H1 (cell line): ENCODE measurements at regions not wholly inside any gene's neighbourhood (a gene's known extent, or its start where the extent isn't known, plus 50 kb on each side); places are given as distances from the start of the nearest gene placed in this dataset.

Experiments
- CTCF ChIA-PET: fragments of 300-600 bp; sonication (Branson Sonifier 250); formaldehyde crosslinking; loops from one replicate; lab custom pipeline; 2021; ENCODE audit not compliant: partially characterized antibody; lab: Charles Lee
- POLR2A ChIA-PET: fragments of 300-600 bp; sonication (Branson Sonifier 250); formaldehyde crosslinking; loops from one replicate; lab custom pipeline; 2021; ENCODE audit warnings: inconsistent platforms; ENCODE audit not compliant: partially characterized antibody; lab: Charles Lee
- DNase-seq, 2 experiments: peaks; one replicate each; pipeline versions ENCODE4 v3.0.0 to v3.0.0-alpha.2; 2010 to 2022; ENCODE audit warnings: low spot score in 2 of 2, low read depth in 1 of 2, mixed read lengths in 1 of 2
- FAIRE-seq: peaks from 2 replicates; lab custom pipeline; 2011; peaks lifted over from hg19 to GRCh38; lab: Jason Lieb, UNC
- H2AFZ ChIP-seq: 2 replicates; pipeline ENCODE4 v1.8.1; 2012; ENCODE audit warnings: low read length, inconsistent platforms
- H2AK5ac ChIP-seq: 2 replicates; pipeline ENCODE4 v1.6.1; 2013; ENCODE audit warnings: low read depth, low read length
- H2BK120ac ChIP-seq: replicated peaks from 2 replicates; pipeline ENCODE3; 2013; ENCODE audit warnings: low read depth, low read length, inconsistent platforms
- H2BK12ac ChIP-seq: 2 replicates; pipeline ENCODE4 v1.6.1; 2013; ENCODE audit warnings: low read depth, low read length
- H2BK15ac ChIP-seq: 2 replicates; pipeline ENCODE4 v1.6.1; 2013; ENCODE audit warnings: low read length
- H2BK20ac ChIP-seq: 2 replicates; pipeline ENCODE4 v1.6.1; 2013; ENCODE audit warnings: low read length
- H2BK5ac ChIP-seq: 2 replicates; pipeline ENCODE4 v1.6.1; 2013; ENCODE audit warnings: low read depth, low read length
- H3K14ac ChIP-seq: 2 replicates; pipeline ENCODE4 v1.6.1; 2013; ENCODE audit warnings: inconsistent platforms; ENCODE audit not compliant: insufficient read length
- H3K18ac ChIP-seq: 2 replicates; pipeline ENCODE4 v1.6.1; 2013; ENCODE audit warnings: low read length; ENCODE audit errors: extremely low read depth
- H3K23ac ChIP-seq: 2 replicates; pipeline ENCODE4 v1.6.1; 2013; ENCODE audit warnings: inconsistent platforms; ENCODE audit not compliant: insufficient read length
- H3K23me2 ChIP-seq: 2 replicates; pipeline ENCODE4 v1.6.1; 2013; ENCODE audit warnings: low read depth, low read length
- H3K27ac ChIP-seq: 2 replicates; pipeline ENCODE4 v1.6.1; 2011; ENCODE audit warnings: low read depth, low read length, inconsistent platforms
- H3K27me3 ChIP-seq, 4 experiments: replicated peaks in 1 of 4; 1 replicate in 1 of 4; 2 replicates in 3 of 4; pipeline versions ENCODE4 v1.6.1 to v1.8.1; 2011 to 2013; ENCODE audit warnings: low read length in 3 of 4, mild to moderate bottlenecking in 3 of 4, inconsistent platforms in 2 of 4, mixed read lengths in 2 of 4, moderate library complexity in 1 of 4; ENCODE audit not compliant: control insufficient read depth in 3 of 4, insufficient read depth in 3 of 4; ENCODE audit errors: extremely low read depth in 1 of 4
- H3K36me3 ChIP-seq, 4 experiments: 2 replicates each; pipeline versions ENCODE4 v1.6.1 to v1.8.1; 2011 to 2013; ENCODE audit warnings: mild to moderate bottlenecking in 4 of 4, low read length in 3 of 4, moderate library complexity in 2 of 4, control low read depth in 1 of 4, inconsistent platforms in 1 of 4; ENCODE audit not compliant: insufficient read depth in 4 of 4, control insufficient read depth in 2 of 4
- H3K4ac ChIP-seq: replicated peaks from 2 replicates; pipeline ENCODE3; 2013; ENCODE audit warnings: low read length, low read depth, mixed read lengths, inconsistent platforms; ENCODE audit not compliant: insufficient read length
- H3K4me1 ChIP-seq, 4 experiments: replicated peaks in 1 of 4; 1 replicate in 1 of 4; 2 replicates in 3 of 4; pipeline versions ENCODE4 v1.6.1 to v1.8.1; 2011 to 2013; ENCODE audit warnings: low read length in 3 of 4, inconsistent platforms in 2 of 4, mixed read lengths in 1 of 4; ENCODE audit not compliant: insufficient read depth in 4 of 4, control insufficient read depth in 3 of 4
- H3K4me2 ChIP-seq, 2 experiments: 2 replicates each; pipeline versions ENCODE4 v1.6.1 to v1.8.1; 2011 to 2013; ENCODE audit warnings: low read depth in 2 of 2, low read length in 2 of 2, control low read depth in 1 of 2, inconsistent platforms in 1 of 2, mild to moderate bottlenecking in 1 of 2; ENCODE audit not compliant: insufficient read depth in 1 of 2
- H3K4me3 ChIP-seq, 4 experiments: fragments of 200-600, 300-600 bp in 1 of 4; sonication (generic), shearing (Covaris generic), sonication (Bioruptor Twin) in 1 of 4; 2 replicates each; pipeline versions ENCODE4 v1.5.1 to v1.8.1; 2011 to 2016; ENCODE audit warnings: low read length in 4 of 4, low read depth in 3 of 4, control low read depth in 2 of 4, inconsistent platforms in 2 of 4, mild to moderate bottlenecking in 2 of 4, mixed read lengths in 1 of 4, moderate library complexity in 1 of 4; ENCODE audit not compliant: insufficient read depth in 2 of 4; ENCODE audit errors: extremely low read depth in 1 of 4
- H3K56ac ChIP-seq: replicated peaks from 2 replicates; pipeline ENCODE3; 2013; ENCODE audit warnings: low read depth, mild to moderate bottlenecking, mixed read lengths, low read length, inconsistent platforms; ENCODE audit not compliant: insufficient read length
- H3K79me1 ChIP-seq: 2 replicates; pipeline ENCODE4 v1.6.1; 2013; ENCODE audit warnings: low read depth, low read length, control low read depth
- H3K79me2 ChIP-seq, 2 experiments: 2 replicates each; pipeline versions ENCODE4 v1.6.1 to v1.8.1; 2012 to 2013; ENCODE audit warnings: low read length in 2 of 2, mild to moderate bottlenecking in 2 of 2, inconsistent platforms in 1 of 2; ENCODE audit not compliant: insufficient read depth in 2 of 2, control insufficient read depth in 1 of 2
- H3K9ac ChIP-seq, 4 experiments: replicated peaks in 1 of 4; 1 replicate in 1 of 4; 2 replicates in 3 of 4; pipeline versions ENCODE4 v1.6.1 to v1.8.1; 2011 to 2013; ENCODE audit warnings: low read depth in 3 of 4, low read length in 3 of 4, control low read depth in 2 of 4, mild to moderate bottlenecking in 2 of 4, moderate library complexity in 2 of 4, inconsistent platforms in 1 of 4; ENCODE audit errors: extremely low read depth in 1 of 4
- H3K9me3 ChIP-seq, 2 experiments: 2 replicates each; pipeline versions ENCODE4 v1.6.1 to v1.8.1; 2012 to 2013; ENCODE audit warnings: mild to moderate bottlenecking in 2 of 2, moderate library complexity in 2 of 2, control low read depth in 1 of 2, inconsistent platforms in 1 of 2, low read depth in 1 of 2, low read length in 1 of 2, mixed read lengths in 1 of 2; ENCODE audit not compliant: insufficient read depth in 2 of 2
- H4K20me1 ChIP-seq, 2 experiments: replicated peaks in 1 of 2; 2 replicates each; pipeline versions ENCODE3 to v1.8.1; 2011 to 2013; ENCODE audit warnings: inconsistent platforms in 2 of 2, low read length in 2 of 2, mild to moderate bottlenecking in 1 of 2; ENCODE audit not compliant: insufficient read depth in 2 of 2, control insufficient read depth in 1 of 2
- H4K5ac ChIP-seq: 2 replicates; pipeline ENCODE4 v1.6.1; 2013; ENCODE audit warnings: low read length, low read depth, mixed read lengths, inconsistent platforms; ENCODE audit not compliant: insufficient read length
- H4K8ac ChIP-seq: 2 replicates; pipeline ENCODE4 v1.8.0; 2013; ENCODE audit warnings: mild to moderate bottlenecking, moderate library complexity, low read length, inconsistent platforms; ENCODE audit not compliant: insufficient read depth; ENCODE audit errors: extremely low read depth
- H4K91ac ChIP-seq: replicated peaks from 2 replicates; pipeline ENCODE3; 2013; ENCODE audit warnings: low read length, mixed read lengths, inconsistent platforms; ENCODE audit not compliant: insufficient read length
- ASH2L ChIP-seq: fragments of 200-600, 300-600 bp; sonication (generic); IDR thresholded peaks from one replicate; pipeline ENCODE4 v1.7.1; 2017; ENCODE audit warnings: low read length
- CTBP2 ChIP-seq: IDR thresholded peaks from 2 replicates; pipeline ENCODE4 v1.7.0; 2011; ENCODE audit warnings: borderline replicate concordance, mild to moderate bottlenecking, moderate library complexity, mixed read lengths, low read length; ENCODE audit not compliant: insufficient read depth, insufficient read length
- EGR1 ChIP-seq: IDR thresholded peaks from 2 replicates; pipeline ENCODE4 v1.6.1; 2011; ENCODE audit warnings: low read depth, low read length, borderline replicate concordance
- EP300 ChIP-seq, 2 experiments: IDR thresholded peaks; 1 replicate in 1 of 2; 2 replicates in 1 of 2; pipeline ENCODE4 v1.6.1; 2011 to 2012; ENCODE audit warnings: low read depth in 2 of 2, low read length in 2 of 2, mild to moderate bottlenecking in 2 of 2, borderline replicate concordance in 1 of 2, inconsistent platforms in 1 of 2, moderate library complexity in 1 of 2
- HDAC6 ChIP-seq: IDR thresholded peaks from one replicate; pipeline ENCODE4 v1.7.1; 2012; ENCODE audit warnings: low read depth, mild to moderate bottlenecking, inconsistent platforms, low read length, moderate library complexity
- KDM4A ChIP-seq: IDR thresholded peaks from one replicate; pipeline ENCODE4 v1.7.1; 2012; ENCODE audit warnings: low read depth, mild to moderate bottlenecking, moderate library complexity, low read length, inconsistent platforms; ENCODE audit not compliant: severe bottlenecking
- RFX5 ChIP-seq: IDR thresholded peaks from 2 replicates; pipeline ENCODE4 v1.6.1; 2011; ENCODE audit warnings: low read depth, low read length, improper control_type of control experiment, borderline replicate concordance
- RXRA ChIP-seq: IDR thresholded peaks from 2 replicates; pipeline ENCODE4 v1.6.1; 2011; ENCODE audit warnings: low read depth, mild to moderate bottlenecking, low read length, moderate library complexity; ENCODE audit not compliant: insufficient read depth
- TEAD4 ChIP-seq: IDR thresholded peaks from 2 replicates; pipeline ENCODE4 v1.6.1; 2012; ENCODE audit warnings: low read depth, low read length, inconsistent platforms, mixed read lengths
- ZNF274 ChIP-seq: IDR thresholded peaks from 2 replicates; pipeline ENCODE4 v1.7.0; 2012; ENCODE audit warnings: low read length, borderline replicate concordance; ENCODE audit errors: extremely low read depth
- WGBS, 2 experiments: shearing (Covaris generic) in 1 of 2; methylation state at CpG; one replicate each; pipeline versions ENCODE4 v1.1.6 to v1.1.7; 2013 to 2015; ENCODE audit warnings: low lambda C conversion rate in 2 of 2, mixed read lengths in 2 of 2, inconsistent platforms in 1 of 2, low coverage in 1 of 2, missing lambda C conversion rate in 1 of 2; ENCODE audit not compliant: insufficient replicate concordance in 2 of 2, insufficient coverage in 1 of 2, insufficient read length in 1 of 2; ENCODE audit errors: extremely low coverage in 1 of 2, missing lambda C conversion rate in 1 of 2; 5-methylcytosine and 5-hydroxymethylcytosine counted together
- TF ChIP-seq, protein P1 (sequence below), 3 experiments: IDR thresholded peaks; 1 replicate in 2 of 3; 2 replicates in 1 of 3; pipeline versions ENCODE4 v1.5.1 to v1.6.1; 2011; ENCODE audit warnings: low read length in 3 of 3, mild to moderate bottlenecking in 3 of 3, inconsistent platforms in 2 of 3, low read depth in 1 of 3, moderate library complexity in 1 of 3; ENCODE audit not compliant: insufficient read depth in 1 of 3; ENCODE audit errors: control extremely low read depth in 1 of 3

GRCh38 chr7:55622241-55622640, 49.9 kb upstream of the VOPP1 start:
- Histone ChIP-seq H4K5ac (no peak overlapping the region), H3K9ac (no peak overlapping the region), H4K8ac (no peak overlapping the region), H3K14ac (no peak overlapping the region), H4K20me1 (no peaks in the 10 kb centered on the region), H3K4me2 (no peak overlapping the region), H3K4ac (no peak overlapping the region), H3K56ac (no peak overlapping the region), H3K23me2 (no peaks in the 10 kb centered on the region), H3K79me2 (no peaks in the 10 kb centered on the region), H2AFZ (no peak overlapping the region), H3K27ac (no peak overlapping the region), H2BK5ac (no peak overlapping the region), H2BK12ac (no peak overlapping the region), H3K79me1 (no peaks in the 10 kb centered on the region), H2BK120ac (no peak overlapping the region), H2BK15ac (no peak overlapping the region), H3K4me3 (no peak overlapping the region), H2BK20ac (no peak overlapping the region), H3K9me3 (peaks cover 27 to 39% of the 10 kb centered on the region in 2 experiments), H4K91ac (no peak overlapping the region), H2AK5ac (no peak overlapping the region), H3K18ac (no peak overlapping the region), H3K36me3 (no peaks in the 10 kb centered on the region; a peak in 1 of 8 replicates), H3K23ac (no peak overlapping the region), H3K27me3 (no peaks in the 10 kb centered on the region), H3K4me1 (no peaks in the 10 kb centered on the region)
- WGBS, 2 experiments, result 79% methylated on average over 5 of the region's 5 CpGs; no CpG with 5 or more reads in 1 of the 2 experiments
- ChIA-PET POLR2A (no interaction called here), CTCF (no interaction called here)
- no peak for DNase-seq
- FAIRE-seq, result no peak
- TF ChIP-seq HDAC6 (no peak), TEAD4 (no peak), RFX5 (no peak), RXRA (no peak), KDM4A (no peak), ZNF274 (no peak), ASH2L (no peak), CTBP2 (no peak), EGR1 (no peak), EP300 (IDR thresholded peaks at IDR 0.05; ENCODE audit: borderline replicate concordance in 1 of 2, low read depth in 2 of 2, low read length in 2 of 2) (no peak)
- TF ChIP-seq, protein P1, sequence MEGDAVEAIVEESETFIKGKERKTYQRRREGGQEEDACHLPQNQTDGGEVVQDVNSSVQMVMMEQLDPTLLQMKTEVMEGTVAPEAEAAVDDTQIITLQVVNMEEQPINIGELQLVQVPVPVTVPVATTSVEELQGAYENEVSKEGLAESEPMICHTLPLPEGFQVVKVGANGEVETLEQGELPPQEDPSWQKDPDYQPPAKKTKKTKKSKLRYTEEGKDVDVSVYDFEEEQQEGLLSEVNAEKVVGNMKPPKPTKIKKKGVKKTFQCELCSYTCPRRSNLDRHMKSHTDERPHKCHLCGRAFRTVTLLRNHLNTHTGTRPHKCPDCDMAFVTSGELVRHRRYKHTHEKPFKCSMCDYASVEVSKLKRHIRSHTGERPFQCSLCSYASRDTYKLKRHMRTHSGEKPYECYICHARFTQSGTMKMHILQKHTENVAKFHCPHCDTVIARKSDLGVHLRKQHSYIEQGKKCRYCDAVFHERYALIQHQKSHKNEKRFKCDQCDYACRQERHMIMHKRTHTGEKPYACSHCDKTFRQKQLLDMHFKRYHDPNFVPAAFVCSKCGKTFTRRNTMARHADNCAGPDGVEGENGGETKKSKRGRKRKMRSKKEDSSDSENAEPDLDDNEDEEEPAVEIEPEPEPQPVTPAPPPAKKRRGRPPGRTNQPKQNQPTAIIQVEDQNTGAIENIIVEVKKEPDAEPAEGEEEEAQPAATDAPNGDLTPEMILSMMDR (IDR thresholded peaks at IDR 0.05; ENCODE audit: control extremely low read depth in 1 of 3, insufficient read depth in 1 of 3, low read depth in 1 of 3, low read length in 3 of 3), result no peak
